Nephron (organoid): ENCODE measurements at regions not wholly inside any gene's neighbourhood (a gene's known extent, or its start where the extent isn't known, plus 50 kb on each side); places are given as distances from the start of the nearest gene placed in this dataset.
"Not testable (repeated sequence)": the region's sequence is repeated elsewhere in the genome, so short reads cannot be mapped to it uniquely, and the experiment has no call there.

Source experiments
- H3K27ac Mint-ChIP-seq, 3 experiments: 2 replicates each; pipeline ENCODE4 v1.8.0; 2020; ENCODE audit warnings: mixed read lengths in 3 of 3, mild to moderate bottlenecking in 2 of 3, moderate library complexity in 1 of 3
- H3K27me3 Mint-ChIP-seq: 2 replicates; pipeline ENCODE4 v1.8.0; 2021; ENCODE audit warnings: low read depth, mild to moderate bottlenecking, moderate library complexity, mixed read lengths
- H3K36me3 Mint-ChIP-seq: 2 replicates; pipeline ENCODE4 v1.8.0; 2020; ENCODE audit warnings: low read depth, mixed read lengths
- H3K4me1 Mint-ChIP-seq: 2 replicates; pipeline ENCODE4 v1.8.0; 2020; ENCODE audit warnings: mixed read lengths
- H3K4me3 Mint-ChIP-seq, 3 experiments: 2 replicates each; pipeline ENCODE4 v1.8.0; 2020; ENCODE audit warnings: mild to moderate bottlenecking in 3 of 3, mixed read lengths in 3 of 3, moderate library complexity in 2 of 3
- H3K9me3 Mint-ChIP-seq: 2 replicates; pipeline ENCODE4 v1.8.0; 2020; ENCODE audit warnings: mixed read lengths
- TF ChIP-seq, protein P1 (sequence below), 3 experiments: fragments of 200-600 bp; sonication (generic); IDR thresholded peaks; one replicate each; pipeline ENCODE4 v1.5.0; 2021; ENCODE audit warnings: antibody characterized with exemption in 3 of 3; ENCODE audit not compliant: unreplicated experiment in 3 of 3

DNA sequence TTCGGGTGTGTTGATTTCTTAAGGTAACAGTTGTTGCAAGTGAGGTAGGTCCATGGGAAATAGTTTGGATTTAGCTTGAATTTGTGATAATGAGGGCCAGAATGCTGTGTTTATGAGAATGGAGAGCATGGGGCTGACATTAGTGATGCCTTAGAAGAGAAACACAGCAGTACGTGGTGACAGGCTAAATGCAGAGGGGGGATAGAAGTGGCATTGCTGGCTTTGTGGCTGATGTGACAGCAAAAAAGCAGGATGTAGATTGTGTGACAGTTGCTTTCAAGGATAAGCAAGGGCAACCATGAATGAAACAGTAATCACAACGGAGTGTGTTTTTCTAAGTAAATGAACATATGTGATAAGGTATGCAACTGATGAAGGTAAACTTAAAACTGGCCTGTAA lies 103.4 kb upstream of the SGCD start:
- H3K27me3 Mint-ChIP-seq: no peaks in the 10 kb centered on the region
- peaks cover 10% of the 10 kb centered on the region for H3K9me3 Mint-ChIP-seq
- TF ChIP-seq, protein P1, sequence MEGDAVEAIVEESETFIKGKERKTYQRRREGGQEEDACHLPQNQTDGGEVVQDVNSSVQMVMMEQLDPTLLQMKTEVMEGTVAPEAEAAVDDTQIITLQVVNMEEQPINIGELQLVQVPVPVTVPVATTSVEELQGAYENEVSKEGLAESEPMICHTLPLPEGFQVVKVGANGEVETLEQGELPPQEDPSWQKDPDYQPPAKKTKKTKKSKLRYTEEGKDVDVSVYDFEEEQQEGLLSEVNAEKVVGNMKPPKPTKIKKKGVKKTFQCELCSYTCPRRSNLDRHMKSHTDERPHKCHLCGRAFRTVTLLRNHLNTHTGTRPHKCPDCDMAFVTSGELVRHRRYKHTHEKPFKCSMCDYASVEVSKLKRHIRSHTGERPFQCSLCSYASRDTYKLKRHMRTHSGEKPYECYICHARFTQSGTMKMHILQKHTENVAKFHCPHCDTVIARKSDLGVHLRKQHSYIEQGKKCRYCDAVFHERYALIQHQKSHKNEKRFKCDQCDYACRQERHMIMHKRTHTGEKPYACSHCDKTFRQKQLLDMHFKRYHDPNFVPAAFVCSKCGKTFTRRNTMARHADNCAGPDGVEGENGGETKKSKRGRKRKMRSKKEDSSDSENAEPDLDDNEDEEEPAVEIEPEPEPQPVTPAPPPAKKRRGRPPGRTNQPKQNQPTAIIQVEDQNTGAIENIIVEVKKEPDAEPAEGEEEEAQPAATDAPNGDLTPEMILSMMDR (IDR thresholded peaks at IDR 0.05; ENCODE audit: unreplicated experiment in 3 of 3): no peak
- H3K4me3 Mint-ChIP-seq: no peak overlapping the region
- no peaks in the 10 kb centered on the region for H3K36me3 Mint-ChIP-seq
- H3K4me1 Mint-ChIP-seq: peaks cover 30% of the 10 kb centered on the region
- no peak overlapping the region for H3K27ac Mint-ChIP-seq

DNA sequence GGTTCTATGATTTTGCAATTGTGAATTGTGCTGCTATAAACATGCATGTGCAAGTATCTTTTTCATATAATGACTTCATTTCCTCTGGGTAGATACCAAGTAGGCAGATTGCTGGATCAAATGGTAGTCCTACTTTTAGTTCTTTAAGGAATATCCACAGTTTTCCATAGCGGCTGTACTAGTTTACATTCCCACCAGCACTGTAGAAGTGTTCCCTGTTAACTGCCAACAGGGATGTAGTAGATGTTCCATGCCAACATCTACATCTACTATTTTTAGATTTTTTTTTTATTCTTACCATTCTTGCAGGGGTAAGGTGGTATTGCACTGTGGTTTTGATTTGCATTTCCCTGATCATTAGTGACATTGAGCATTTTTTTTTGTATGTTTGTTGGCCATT lies 100.5 kb upstream of the SGCD start:
- H3K27me3 Mint-ChIP-seq, H3K4me1 Mint-ChIP-seq, H3K4me3 Mint-ChIP-seq, H3K27ac Mint-ChIP-seq, H3K36me3 Mint-ChIP-seq: not testable (repeated sequence)
- peaks cover 16% of the 10 kb centered on the region for H3K9me3 Mint-ChIP-seq

GRCh38 chr5:156230887-156231286 lies 96.1 kb upstream of the SGCD start:
- no peaks in the 10 kb centered on the region for H3K4me1 Mint-ChIP-seq
- H3K4me3 Mint-ChIP-seq: no peak overlapping the region
- no peak overlapping the region for H3K27ac Mint-ChIP-seq
- H3K27me3 Mint-ChIP-seq: no peaks in the 10 kb centered on the region
- H3K9me3 Mint-ChIP-seq: peaks cover 18% of the 10 kb centered on the region
- H3K36me3 Mint-ChIP-seq: no peaks in the 10 kb centered on the region
- TF ChIP-seq, protein P1 (IDR thresholded peaks at IDR 0.05; ENCODE audit: unreplicated experiment in 3 of 3): no peak

GRCh38 chr5:156232251-156232869 lies 94.6 kb upstream of the SGCD start:
- H3K36me3 Mint-ChIP-seq: no peaks in the 10 kb centered on the region
- H3K27me3 Mint-ChIP-seq: no peaks in the 10 kb centered on the region
- no peak overlapping the region for H3K27ac Mint-ChIP-seq
- peaks cover 16% of the 10 kb centered on the region for H3K9me3 Mint-ChIP-seq
- no peaks in the 10 kb centered on the region for H3K4me1 Mint-ChIP-seq
- TF ChIP-seq, protein P1 (IDR thresholded peaks at IDR 0.05; ENCODE audit: unreplicated experiment in 3 of 3): no peak
- no peak overlapping the region for H3K4me3 Mint-ChIP-seq

DNA sequence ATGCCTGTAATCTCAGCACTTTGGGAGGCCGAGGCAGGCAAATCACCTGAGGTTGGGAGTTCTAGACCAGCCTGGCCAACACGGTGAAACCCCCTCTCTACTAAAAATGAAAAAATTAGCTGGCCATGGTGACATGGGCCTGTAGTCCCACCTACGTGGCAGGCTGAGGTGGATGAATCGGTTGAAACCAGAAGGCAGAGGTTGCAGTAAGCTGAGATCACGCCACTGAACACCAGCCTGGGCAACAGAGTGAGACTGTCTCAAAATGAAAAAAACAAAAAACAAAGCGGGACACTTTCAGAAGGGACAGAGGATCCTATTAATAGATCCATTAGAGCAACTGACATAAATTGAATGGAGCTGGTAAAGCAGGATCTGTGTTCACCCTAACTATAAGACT lies 89.6 kb upstream of the SGCD start:
- no peaks in the 10 kb centered on the region for H3K4me1 Mint-ChIP-seq
- TF ChIP-seq, protein P1 (IDR thresholded peaks at IDR 0.05; ENCODE audit: unreplicated experiment in 3 of 3): no peak
- H3K4me3 Mint-ChIP-seq: no peak overlapping the region
- no peaks in the 10 kb centered on the region for H3K36me3 Mint-ChIP-seq
- H3K27ac Mint-ChIP-seq: no peak overlapping the region
- H3K9me3 Mint-ChIP-seq: no peaks in the 10 kb centered on the region
- no peaks in the 10 kb centered on the region for H3K27me3 Mint-ChIP-seq

DNA sequence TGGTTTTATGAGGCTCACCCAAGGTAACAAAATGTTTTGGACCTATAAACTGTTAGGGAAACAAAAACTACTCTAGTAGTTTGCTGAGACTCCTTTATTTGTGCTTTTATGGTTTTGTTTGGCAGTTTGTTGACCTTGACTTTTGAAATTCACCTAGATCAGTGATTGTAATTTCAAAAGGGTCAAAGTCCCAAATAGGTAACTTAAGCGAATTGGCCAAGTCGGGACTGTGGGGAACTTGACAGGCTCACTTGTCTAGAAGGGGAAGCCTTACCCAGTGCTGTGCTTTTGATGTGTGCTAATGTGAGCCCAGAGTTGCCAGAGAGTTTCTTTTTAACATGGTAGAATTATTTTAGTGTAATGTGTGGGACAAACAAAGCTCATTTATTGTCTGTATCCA lies 87.2 kb upstream of the SGCD start:
- no peaks in the 10 kb centered on the region for H3K4me1 Mint-ChIP-seq
- TF ChIP-seq, protein P1 (IDR thresholded peaks at IDR 0.05; ENCODE audit: unreplicated experiment in 3 of 3): no peak
- H3K9me3 Mint-ChIP-seq: no peaks in the 10 kb centered on the region
- H3K27me3 Mint-ChIP-seq: no peaks in the 10 kb centered on the region
- H3K27ac Mint-ChIP-seq: no peak overlapping the region
- no peak overlapping the region for H3K4me3 Mint-ChIP-seq
- no peaks in the 10 kb centered on the region for H3K36me3 Mint-ChIP-seq
